ENCODE measurements at regions not wholly inside any gene's neighbourhood (a gene's known extent, or its start where the extent isn't known, plus 50 kb on each side); places are given as distances from the start of the nearest gene placed in this dataset.
A peak's percentile ranks its signal among the peaks of the same experiment; 100 is the strongest.
"Not testable (repeated sequence)": the region's sequence is repeated elsewhere in the genome, so short reads cannot be mapped to it uniquely, and the experiment has no call there.

DNA sequence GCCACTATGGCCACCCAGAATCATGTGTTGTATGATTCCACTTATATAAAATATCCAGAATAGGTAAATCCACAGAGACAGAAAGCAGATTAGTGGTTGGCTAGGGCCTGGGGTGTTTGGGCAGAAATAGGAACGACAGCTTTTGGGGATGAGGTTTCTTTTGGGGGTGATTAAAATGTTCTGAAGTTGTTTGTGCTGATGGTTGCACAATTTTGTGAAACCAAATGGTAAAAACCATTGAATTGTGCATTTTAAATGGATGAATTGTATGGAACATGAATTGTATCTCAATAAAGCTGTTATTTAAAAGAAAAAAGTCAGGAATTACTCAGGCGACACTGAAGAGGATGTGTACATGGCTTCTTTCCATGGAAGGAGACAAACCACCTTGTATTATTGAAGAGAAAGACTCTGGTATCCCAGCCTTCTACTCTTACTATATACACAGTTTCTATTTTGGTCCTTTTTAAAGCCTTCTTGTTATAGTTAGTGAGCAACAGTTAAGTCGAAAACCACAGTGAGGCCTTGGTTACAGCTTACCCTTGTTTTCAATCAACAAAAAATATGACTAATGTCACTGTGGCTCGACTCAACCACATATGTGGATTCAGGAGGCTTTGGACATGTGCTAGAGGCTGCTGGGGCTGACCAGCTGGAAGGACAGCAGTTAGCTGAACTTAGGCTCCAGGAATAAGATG, 57.1 kb upstream of the KMT2E start:
- DNase-seq (ENCODE audit: low spot score) = peak; percentile 87

DNA sequence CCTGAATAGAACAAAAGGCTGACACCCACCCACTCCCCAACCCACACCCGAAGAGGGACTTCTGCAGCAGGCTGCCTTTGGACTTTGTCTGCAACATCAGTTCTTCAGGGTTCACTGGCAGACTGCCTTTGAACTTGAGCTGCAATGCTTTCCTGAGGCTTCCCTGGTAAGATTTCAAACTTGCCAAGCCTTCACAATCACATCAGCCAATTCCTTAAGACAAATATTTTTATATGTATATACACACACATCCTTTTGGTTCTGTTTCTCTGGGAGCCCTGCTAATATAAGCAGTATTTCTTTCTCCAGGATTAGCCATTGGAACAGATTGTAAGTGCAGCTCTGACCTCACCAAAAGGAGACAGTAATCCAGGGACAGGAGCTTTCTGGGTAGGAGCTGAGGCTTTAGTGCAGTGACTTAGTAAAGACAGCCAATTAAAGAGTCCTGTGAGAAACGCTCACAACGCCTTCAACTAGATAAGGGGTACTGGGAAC, 55.6 kb upstream of the KMT2E start:
- DNase-seq (ENCODE audit: low spot score) = no peak

DNA sequence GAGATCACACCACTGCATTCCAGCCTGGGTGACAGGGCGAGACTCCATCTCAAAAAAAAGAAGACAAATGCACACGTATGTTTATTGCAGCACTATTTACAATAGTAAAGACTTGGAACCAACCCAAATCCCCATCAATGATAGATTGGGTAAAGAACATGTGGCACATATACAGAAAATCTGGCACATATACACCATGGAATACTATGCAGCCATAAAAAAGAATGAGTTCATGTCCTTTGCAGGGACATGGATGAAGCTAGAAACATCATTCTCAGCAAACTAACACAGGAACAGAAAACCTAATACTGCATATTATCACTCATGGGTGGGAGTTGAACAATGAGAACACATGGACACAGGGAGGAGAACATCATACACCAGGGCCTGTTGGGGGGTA, 54.5 kb upstream of the KMT2E start:
- DNase-seq (ENCODE audit: low spot score) = not testable (repeated sequence)

DNA sequence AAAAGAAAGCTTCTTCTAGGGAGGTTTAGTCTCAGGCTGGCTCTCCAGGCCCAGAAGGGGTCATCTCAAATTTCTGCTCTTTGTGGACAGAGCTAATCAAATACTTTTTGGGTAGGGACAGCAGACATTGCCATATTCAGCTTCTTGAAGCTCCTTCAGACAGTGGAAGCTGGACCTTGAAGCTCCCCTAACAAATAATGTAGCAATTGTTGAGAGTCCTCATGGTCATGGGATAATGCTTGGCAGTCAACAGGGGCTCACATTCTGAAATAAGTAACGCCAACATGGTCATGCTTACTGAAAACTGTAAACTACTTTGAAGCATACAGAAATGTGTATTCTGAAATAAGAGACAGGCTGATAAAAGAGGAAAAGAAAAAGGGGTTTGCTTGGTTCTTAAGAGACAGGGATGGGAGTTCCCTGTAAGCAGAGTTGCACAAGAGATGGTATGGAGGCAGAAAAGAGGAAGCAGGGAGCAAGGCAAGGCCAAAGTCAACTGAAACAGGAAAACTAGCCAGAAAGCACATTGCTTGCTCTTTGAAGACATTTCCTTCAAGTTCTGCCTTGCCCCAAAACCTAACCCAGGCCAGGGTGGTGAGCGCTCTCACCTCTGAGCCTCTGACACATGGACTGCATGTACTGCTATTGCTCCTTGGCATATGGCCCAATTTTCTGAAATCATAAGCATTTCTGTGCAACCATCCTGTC, 53.1 kb upstream of the KMT2E start:
- DNase-seq (ENCODE audit: low spot score) = no peak

DNA sequence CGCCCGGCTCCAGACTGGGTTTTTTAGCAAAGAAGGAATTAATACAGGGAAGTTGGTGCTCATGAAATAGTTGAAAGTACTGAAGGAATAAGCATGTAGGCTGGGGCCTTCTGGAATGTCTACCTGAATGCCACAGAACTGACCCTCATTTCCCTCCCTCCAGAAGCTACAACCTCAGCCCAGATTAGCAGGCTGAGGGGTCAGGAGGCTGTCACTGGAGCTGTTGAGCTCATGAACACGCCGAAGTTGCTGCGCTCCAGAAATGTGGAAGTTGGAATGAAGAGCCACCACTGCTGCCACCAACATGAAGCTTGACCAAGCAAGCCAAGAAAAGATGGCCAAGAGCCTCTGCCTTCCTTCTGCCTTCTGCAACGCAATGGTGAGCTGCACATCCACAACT, 52.2 kb upstream of the KMT2E start:
- no peak for DNase-seq (ENCODE audit: low spot score)

DNA sequence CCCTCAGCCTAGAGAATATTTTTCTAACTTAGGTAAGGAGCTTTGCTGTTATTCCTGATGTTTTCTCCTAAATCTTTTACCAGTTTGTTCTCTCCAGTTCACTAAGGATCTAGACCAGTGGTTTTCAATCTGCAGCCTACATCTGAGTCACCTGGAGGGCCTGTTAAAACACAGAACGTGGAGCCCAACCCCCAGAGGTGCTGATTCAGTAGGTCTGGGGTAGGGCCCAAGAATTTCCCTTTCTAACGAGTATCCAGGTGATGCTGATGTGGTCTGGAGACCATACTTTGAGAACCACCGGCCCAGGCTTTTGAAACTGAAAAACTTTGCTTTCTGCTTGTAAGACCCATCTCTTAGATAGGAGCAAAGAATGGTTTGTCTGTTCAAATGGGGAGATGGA, 51.2 kb upstream of the KMT2E start:
- DNase-seq (ENCODE audit: low spot score) = no peak

DNA sequence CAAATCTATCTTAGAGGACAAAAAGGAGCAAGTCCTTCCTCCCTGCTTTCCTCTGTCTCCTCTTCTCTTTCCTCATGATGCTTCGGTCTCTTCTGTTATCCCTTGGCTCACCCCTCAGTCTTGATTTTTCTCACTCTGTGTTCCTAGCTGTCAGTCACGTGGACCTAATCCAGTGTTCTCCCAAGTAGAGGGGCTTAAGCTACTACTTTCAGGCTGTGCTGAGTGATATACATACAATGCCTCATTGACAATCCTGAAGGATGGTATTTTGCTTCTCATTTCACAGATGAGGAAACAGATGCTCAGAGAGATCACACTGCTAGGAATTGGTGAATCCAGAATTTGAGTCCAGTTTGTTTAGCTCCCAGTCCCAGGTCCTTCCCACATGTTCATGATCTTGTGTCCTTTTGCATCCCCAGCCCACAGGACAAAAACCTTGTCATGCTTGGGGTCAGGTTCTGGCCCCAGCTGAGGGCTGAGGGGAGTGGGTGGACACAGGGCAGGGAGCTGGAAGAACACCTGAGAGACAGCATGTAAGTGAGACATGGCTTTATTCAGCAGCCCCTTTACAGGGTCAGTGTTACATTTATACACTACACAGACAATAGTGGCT, 50.5 kb upstream of the KMT2E start:
- no peak for DNase-seq (ENCODE audit: low spot score)

DNA sequence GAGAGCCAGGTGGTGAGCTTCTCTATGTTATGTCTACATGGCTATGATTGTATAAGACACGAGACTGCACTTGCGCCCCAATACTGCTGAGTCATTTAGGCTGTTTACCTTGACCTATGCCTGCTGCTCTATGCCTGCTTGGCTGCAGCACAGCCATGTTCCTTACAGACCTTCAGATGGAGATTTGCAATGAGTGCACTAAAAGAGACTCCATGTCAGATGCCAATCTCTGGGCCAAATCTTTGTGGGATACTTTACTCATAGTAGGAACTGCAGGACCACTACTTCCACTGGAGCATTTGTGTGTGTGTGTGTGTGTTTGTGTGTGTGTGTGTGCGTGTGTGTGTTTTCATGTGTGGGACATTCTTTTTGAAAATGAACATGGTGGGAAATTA, 50.0 kb upstream of the KMT2E start:
- DNase-seq (ENCODE audit: low spot score) = no peak
